NCI-H2029 treated with DMSO at 0.1 percent for 48 hours (cell line): ENCODE measurements at regions not wholly inside any gene's neighbourhood (a gene's known extent, or its start where the extent isn't known, plus 50 kb on each side); places are given as distances from the start of the nearest gene placed in this dataset.
"Not testable (repeated sequence)": the region's sequence is repeated elsewhere in the genome, so short reads cannot be mapped to it uniquely, and the experiment has no call there.

ENCODE experiments used
- DNase-seq: peaks from one replicate; lab custom pipeline; 2025; lab: John Stamatoyannopoulos, UW

GRCh38 chr16:29578898-29579297 lies 72.7 kb upstream of the NPIPB12 start:
- not testable (repeated sequence) for DNase-seq

DNA sequence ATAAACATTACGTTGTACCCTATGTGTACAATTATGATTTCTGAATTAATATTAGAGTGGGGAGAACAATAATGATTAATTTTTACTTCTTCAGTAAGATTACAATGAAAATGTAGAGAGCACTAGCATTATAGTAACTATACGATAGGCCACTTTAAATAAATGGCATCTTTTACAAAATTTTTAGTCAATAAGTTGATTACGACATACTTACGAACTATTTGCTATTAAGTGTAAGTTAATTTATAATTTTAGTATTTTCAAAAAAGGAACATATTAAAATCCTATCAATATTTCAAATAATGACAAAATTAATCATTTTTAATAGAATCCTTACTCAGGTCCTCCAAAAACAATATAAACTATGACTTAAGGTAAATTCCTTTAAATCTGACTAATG lies 75.6 kb upstream of the NPIPB12 start:
- DNase-seq: not testable (repeated sequence)

DNA sequence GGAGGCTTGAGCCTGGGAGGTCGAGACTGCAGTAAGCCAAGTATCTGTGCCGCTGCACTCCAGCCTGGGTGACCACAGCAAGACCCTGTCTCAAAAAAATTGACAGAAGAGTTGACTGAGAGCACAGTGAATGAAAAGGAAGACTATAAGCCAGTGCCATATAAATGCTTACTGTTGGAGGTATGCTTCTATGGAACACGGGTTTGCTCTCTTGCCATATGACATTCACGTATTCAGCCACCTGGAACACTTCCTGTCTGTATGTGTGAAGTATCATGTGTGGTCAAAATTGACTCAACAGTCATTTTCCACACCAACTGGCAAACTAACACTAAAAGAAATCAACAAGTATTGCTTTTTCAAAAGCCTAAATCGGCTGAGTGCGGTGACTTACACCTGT lies 71.1 kb upstream of the SPN start:
- not testable (repeated sequence) for DNase-seq

GRCh38 chr16:29594269-29594925 lies 68.7 kb upstream of the SPN start:
- DNase-seq: not testable (repeated sequence)

GRCh38 chr16:29594926-29595838 lies 67.9 kb upstream of the SPN start:
- peak; percentile 52 for DNase-seq

- not testable (repeated sequence) for DNase-seq
These were observed 66.0 kb upstream of the SPN start for GRCh38 chr16:29597030-29597429.

DNA sequence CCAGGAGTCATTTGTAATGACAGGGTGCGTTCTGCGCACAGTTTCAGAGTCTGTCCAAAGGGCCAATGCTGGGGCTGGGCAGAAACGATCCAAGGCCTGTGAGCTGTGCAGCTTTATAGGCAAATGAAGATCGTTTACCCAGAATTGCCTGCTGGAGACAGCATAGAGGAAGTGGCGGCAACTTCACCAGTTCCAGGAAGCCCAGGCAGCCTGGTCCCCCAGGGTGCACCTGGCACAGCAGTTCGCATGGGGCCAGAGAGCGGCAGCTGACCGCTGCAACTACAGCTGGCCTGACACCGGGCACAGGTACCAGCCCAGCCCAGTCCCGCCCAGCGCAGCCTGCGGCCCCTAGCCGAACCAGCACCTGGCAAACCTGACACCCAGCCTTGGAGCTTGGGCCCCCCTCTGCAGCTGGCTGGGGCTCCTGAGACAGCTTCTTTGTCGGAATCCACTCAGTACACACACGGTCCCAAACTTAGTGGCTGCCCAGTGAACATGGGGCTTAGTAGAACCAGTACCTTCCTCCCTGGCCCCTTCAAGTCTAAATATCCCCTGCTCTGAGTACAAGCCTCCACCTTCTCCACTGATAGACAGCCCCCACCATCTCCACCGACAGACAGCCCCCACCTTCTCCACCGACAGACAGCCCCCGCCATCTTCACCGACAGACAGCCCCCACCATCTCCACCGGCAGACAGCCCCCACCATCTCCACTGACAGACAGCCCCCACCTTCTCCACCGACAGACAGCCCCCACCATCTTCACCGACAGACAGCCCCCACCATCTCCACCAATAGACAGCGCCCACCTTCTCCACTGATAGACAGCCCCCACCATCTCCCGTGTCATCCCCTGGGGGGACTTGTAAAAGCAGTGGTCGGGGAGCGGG lies 62.7 kb upstream of the SPN start:
- DNase-seq: not testable (repeated sequence)

DNA sequence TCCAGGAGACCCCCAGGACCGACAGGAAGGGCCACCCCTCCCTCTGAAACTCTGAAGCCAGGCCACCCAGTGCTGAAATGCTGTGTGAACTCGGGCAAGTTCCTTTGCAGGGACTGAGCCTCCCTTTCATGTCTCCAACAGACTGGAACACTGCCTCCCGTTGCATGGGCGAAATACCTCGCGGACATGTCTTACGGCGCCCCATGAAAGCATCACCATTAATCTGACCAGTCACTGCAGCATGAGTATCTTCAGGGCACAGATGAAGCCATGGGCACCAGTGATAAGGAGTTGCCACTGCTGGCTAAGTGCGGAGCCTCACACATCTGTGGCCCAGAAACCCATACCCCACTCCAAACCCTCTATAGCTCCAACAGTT lies 60.8 kb upstream of the SPN start:
- not testable (repeated sequence) for DNase-seq

DNA sequence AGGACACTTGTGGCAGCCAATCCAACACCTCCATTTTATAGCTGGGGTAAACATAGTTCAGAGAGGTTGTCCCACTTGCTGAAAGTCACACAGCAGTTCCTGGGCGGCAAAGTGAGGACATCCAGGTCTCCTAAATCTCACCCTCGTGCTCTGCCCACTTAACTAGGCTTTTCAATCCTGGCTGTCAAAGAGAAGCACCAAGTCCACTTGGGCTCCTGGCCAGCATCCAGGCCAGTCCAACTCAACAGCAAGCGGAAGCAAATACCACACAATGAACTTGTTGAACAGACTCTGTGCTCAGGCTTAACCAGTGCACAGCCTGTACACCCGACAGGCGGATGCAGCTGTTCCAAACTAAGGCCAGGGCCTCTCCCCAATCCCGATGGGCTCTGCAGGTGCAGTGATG lies 60.4 kb upstream of the SPN start:
- DNase-seq: not testable (repeated sequence)

GRCh38 chr16:29604631-29605549 lies 58.2 kb upstream of the SPN start:
- DNase-seq: not testable (repeated sequence)

- not testable (repeated sequence) for DNase-seq
These were observed 57.3 kb upstream of the SPN start for GRCh38 chr16:29605593-29606205.

- DNase-seq: not testable (repeated sequence)
These were observed 56.2 kb upstream of the SPN start for GRCh38 chr16:29606669-29607427.

GRCh38 chr16:29607428-29607823 lies 55.6 kb upstream of the SPN start:
- not testable (repeated sequence) for DNase-seq

DNA sequence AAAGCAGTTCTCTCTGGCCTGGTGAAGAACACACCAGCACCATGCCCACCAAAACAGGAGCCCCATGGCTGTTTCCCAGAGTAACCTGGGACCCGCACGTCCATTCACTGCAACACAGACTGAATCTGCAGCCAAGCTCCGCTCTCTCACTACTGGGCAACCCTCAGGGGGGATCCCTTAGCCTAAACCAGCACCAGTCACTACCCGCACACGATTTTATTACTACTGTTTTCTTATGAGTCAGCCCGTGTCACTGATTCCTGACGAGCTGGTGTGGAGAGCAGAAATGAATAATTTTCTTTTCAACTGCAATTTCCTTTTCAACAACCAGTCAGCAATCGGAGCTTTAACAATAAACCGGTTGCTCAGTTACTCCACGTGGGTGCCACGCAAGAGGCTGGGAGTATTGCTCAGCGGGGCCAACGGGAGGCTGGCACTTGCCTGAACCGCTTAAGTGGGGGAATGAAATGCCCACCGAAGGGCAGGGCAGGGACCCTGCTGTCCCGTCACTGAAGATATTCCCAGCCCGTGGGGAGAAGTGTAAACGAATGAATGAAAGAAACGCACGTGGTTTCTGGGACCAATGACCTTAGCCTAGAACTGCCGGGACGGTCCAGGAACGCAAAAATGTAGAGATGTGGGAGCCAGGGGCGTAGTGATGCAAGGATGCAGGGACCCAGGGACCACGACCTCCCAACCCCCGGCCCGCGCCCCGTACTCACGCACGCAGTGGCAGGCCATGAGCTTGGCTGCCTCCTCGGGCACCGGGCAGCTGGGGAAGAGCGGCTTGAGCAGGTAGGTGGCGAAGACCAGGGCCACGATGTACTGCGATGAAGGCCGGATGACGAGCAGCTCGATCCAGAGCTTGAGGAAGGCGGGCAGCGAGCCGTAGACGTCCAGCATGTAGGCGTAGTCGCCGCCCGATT lies 50.4 kb upstream of the SPN start:
- DNase-seq: not testable (repeated sequence)
